Endothelial cell of umbilical vein (primary cell): ENCODE measurements at regions not wholly inside any gene's neighbourhood (a gene's known extent, or its start where the extent isn't known, plus 50 kb on each side); places are given as distances from the start of the nearest gene placed in this dataset.
"Not testable (repeated sequence)": the region's sequence is repeated elsewhere in the genome, so short reads cannot be mapped to it uniquely, and the experiment has no call there.

Experiments used
- EZH2 ChIP-seq: IDR thresholded peaks from 2 replicates; pipeline ENCODE4 v1.6.1; 2012; ENCODE audit warnings: borderline replicate concordance, low read depth, mild to moderate bottlenecking, moderate library complexity, low read length, inconsistent platforms; ENCODE audit not compliant: severe bottlenecking
- JUN ChIP-seq: IDR thresholded peaks from 2 replicates; pipeline ENCODE4 v1.6.1; 2011; ENCODE audit warnings: borderline replicate concordance, low read depth; ENCODE audit not compliant: insufficient read length, insufficient read depth
- MYC ChIP-seq: IDR thresholded peaks from one replicate; pipeline ENCODE4 v1.6.1; 2011; ENCODE audit warnings: mild to moderate bottlenecking, low read depth, low read length
- POLR2A ChIP-seq: IDR thresholded peaks from 2 replicates; pipeline ENCODE4 v1.6.1; 2012; ENCODE audit warnings: low read depth, mild to moderate bottlenecking, control low read depth, low read length
- TF ChIP-seq, protein P1 (sequence below), 2 donors: IDR thresholded peaks; 1 replicate in 1 of 2; 2 replicates in 1 of 2; pipeline ENCODE4 v1.5.1; 2011; ENCODE audit warnings: low read length in 2 of 2, mild to moderate bottlenecking in 2 of 2, moderate library complexity in 2 of 2, control low read depth in 1 of 2, inconsistent platforms in 1 of 2, low read depth in 1 of 2; ENCODE audit not compliant: insufficient read depth in 1 of 2; ENCODE audit errors: extremely low read depth in 1 of 2
- TF ChIP-seq, protein P2 (sequence below): IDR thresholded peaks from 2 replicates; pipeline ENCODE4 v1.6.1; 2011; ENCODE audit not compliant: insufficient read depth, insufficient read length

DNA sequence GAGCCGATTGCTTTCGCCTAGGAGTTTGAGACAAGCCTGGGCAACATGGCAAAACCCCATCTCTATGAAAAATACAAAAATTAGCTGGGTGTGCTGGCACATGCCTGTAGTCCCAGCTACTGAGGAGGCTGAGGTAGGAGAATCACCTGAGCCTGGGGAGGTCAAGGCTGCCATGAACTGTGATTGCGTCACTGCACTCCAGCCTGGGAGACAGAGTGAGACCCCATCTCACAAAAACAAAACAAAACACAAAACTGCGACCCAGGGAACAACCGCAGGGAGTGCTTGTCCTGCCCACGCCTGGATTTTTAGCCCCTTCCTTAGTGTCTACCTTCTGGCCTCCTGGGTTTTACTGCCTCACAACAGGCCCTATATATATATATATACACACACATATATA lies 82.2 kb downstream of the IGLL1 start:
- TF ChIP-seq POLR2A, EZH2, JUN, MYC: not testable (repeated sequence)
- TF ChIP-seq, protein P1, sequence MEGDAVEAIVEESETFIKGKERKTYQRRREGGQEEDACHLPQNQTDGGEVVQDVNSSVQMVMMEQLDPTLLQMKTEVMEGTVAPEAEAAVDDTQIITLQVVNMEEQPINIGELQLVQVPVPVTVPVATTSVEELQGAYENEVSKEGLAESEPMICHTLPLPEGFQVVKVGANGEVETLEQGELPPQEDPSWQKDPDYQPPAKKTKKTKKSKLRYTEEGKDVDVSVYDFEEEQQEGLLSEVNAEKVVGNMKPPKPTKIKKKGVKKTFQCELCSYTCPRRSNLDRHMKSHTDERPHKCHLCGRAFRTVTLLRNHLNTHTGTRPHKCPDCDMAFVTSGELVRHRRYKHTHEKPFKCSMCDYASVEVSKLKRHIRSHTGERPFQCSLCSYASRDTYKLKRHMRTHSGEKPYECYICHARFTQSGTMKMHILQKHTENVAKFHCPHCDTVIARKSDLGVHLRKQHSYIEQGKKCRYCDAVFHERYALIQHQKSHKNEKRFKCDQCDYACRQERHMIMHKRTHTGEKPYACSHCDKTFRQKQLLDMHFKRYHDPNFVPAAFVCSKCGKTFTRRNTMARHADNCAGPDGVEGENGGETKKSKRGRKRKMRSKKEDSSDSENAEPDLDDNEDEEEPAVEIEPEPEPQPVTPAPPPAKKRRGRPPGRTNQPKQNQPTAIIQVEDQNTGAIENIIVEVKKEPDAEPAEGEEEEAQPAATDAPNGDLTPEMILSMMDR (IDR thresholded peaks at IDR 0.05; ENCODE audit: extremely low read depth in 1 of 2, insufficient read depth in 1 of 2, low read depth in 1 of 2, low read length in 2 of 2) = not testable (repeated sequence)
- TF ChIP-seq, protein P2, sequence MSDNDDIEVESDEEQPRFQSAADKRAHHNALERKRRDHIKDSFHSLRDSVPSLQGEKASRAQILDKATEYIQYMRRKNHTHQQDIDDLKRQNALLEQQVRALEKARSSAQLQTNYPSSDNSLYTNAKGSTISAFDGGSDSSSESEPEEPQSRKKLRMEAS = not testable (repeated sequence)
